HG03558 (cell line): ENCODE measurements at regions not wholly inside any gene's neighbourhood (a gene's known extent, or its start where the extent isn't known, plus 50 kb on each side); places are given as distances from the start of the nearest gene placed in this dataset.

Source experiments
- ATAC-seq: cut with Tn5 transposase; IDR thresholded peaks from one replicate; pipeline ENCODE4 v1.9.1; 2021; ENCODE audit warnings: moderate number of reproducible peaks; ENCODE audit not compliant: unreplicated experiment; ENCODE audit errors: extremely low read depth

DNA sequence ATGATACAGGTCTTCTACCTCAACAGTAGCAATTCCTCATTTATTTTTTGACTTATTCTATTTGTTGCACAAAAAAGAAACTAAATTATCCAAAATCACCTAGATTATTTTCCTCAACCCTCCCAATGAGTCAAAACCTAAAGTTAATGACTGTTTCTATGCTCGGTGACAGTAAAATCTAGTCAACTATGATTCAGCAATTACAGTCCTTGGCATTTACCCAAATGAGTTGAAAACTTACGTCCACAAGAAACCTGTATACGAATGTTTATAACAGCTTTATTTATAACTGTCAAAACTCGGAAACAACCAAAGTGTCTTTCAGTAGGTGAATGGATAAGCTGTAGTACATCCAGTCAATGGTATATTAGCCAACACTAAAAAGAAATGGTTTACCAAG lies 439.3 kb downstream of the CBLN2 start:
- ATAC-seq = no peak

DNA sequence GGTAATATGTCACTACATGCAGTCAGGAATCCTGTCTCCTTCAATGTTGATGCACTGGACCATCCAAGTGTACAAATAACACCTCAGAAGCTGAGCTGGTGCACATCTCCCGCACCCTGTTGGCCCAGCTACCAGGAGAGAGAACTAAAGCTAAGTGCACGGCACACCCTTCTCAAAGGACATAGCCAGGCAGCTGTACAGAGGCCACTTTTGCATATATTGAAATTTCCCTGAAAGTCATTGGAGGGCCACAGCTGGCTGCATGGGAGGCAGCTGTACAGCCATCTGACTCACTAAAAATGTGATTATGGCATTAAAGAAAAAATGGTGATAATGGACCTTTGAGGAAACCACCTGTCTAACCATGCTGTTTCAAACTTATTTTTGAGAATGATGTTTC lies 441.7 kb downstream of the CBLN2 start:
- no peak for ATAC-seq

DNA sequence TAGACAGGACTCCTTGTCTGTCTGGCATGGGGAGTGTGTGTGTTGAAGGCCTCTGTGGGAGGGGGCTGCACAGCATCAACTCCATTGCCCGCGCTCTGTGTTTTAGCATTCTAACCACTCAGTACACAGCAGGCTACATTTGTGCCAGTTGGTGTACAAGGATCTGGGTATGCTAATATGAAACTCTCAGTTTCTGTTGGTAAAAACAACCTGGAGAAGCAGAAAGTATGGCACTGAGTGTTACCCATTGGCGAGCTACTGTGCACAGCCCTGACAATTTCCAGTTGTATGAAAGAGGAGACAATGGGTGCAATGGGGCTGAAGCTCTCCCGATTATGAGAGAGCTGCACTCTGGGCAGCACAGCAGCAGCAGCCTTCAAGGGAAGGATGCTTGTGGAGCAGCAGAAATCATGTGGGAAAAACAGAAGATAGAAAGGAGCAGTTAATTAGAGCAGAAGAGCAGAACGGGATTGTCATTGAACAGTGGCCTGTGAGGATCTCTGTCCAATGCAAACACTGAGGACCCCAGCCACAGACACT lies 443.6 kb downstream of the CBLN2 start:
- ATAC-seq = no peak

DNA sequence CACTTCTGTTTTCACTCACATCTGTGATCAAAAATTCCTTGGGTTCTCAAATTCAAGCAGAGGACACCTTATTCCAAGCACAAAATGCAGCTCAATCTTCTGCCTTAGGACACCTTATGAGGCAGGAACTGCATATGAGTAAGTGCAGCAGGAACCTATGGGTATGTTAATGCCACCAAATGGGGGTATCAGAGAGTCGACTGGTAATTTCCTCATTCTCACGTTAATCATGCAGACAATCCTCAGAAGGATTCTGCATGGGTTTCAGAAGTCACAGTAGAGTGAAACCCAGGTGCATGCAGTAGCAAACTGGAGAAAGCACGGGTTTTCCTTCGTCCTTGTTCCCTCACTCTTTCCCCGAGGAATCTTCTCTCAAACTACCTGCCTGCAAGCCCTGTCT lies 452.8 kb downstream of the CBLN2 start:
- no peak for ATAC-seq

DNA sequence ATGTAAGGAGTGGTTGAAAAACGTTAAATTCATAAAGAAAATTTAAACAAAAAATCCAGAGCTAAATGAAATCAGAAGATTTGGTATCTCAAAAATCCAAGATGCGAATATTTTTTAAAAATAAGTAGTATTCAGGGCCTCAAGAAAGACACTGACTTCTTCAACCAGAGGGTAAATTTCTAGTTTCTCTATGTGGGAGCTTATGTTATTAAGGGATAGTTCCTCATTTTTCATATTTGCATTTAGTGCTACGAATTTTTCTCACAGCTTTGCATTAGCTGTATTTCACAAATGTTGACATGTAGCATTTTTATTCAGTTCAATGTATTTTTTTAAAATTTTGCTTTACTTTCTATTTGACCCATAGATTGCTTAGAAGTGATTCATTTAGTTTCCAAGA lies 454.7 kb downstream of the CBLN2 start:
- ATAC-seq = no peak

DNA sequence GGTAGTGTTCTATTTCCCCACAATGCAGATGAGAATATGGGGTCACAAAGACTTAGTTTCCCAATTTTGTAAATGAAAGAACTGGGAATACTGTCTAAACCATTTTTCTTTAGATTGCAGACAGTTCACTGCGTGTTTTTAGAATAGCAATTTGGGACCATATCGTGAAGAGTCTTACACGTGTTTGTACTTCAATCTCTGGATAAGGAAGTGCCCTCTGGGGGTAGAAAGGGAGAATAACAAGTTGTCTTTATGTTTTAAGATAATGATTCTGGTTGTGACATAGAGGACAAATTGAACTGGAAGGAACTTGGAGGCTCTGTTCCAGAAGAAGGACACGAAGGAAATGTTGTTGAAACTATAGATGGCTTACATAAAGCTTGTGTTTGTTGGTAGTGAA lies 457.7 kb downstream of the CBLN2 start:
- no peak for ATAC-seq

DNA sequence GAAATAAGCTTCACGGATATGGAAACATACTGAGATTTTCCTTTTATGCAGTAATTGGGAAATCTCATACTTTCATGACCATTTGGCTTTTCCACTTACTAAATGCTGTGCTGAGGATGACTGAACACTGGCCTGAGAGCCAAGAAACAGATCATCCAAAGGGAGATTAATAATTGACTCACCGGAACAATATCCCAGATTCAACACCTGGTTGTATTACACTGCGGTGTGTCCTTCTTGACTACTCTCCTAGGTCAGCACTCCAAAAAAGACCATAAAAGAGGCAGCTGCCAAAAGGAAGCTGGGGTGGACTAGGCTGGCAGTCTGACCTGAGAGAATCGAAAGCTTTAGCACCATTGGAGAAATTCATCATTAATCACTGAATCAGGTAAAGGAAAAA lies 469.1 kb downstream of the CBLN2 start:
- no peak for ATAC-seq

DNA sequence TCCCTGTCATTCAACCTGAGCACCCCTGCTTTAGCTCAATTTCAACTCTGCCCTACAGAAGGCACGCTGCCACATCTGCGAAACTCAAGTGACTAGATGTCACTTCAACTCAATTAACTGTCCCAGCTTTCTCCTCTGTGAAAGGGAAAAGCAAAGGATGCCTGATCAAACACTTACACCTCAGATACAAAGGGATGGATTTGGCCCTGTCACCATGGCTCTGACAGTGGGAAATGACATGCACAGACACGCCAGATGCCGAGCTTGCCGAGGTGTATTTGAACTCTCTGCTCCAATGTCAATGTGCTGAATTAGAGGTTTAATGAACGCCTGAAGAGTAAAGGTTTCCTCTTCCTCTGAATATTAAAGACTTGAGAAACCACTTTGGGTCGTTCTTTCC lies 481.1 kb downstream of the CBLN2 start:
- ATAC-seq = no peak

DNA sequence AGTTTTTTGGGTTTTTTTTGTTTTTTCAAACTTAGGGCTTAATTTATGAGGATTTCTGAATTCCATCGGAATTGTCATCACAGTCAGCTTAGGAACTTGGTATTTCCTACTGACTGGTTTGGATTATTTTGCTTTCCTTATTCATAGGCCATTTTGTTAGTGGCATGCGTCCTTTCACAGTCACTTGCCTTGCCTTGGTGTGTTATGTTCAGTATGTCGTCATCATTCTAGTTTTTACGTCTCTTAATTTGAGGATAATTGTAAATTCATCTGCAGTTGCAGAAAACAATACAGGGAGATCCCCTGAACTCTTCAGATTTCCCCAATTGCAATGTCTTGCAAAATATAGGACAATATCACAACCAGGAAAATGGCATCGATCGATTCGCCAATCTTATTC lies 485.3 kb downstream of the CBLN2 start:
- no peak for ATAC-seq

DNA sequence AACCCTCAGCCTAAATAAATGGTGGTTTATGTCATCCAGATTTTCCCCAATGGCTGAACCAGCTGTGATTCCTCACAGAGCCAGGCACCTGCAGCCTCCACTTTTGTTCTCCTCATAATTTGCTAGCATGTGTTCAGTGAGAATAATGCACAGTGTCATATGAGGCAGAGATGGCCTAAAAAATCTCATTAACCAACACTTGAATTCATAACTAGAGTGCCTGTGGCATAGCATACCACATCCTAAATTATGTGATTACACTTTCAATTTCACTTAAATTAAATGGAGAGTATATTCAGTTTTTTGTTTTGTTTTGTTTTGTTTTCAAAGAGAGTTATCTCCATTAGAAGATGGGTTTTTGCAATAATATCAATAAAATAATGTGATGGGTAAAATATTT lies 488.0 kb downstream of the CBLN2 start:
- no peak for ATAC-seq

DNA sequence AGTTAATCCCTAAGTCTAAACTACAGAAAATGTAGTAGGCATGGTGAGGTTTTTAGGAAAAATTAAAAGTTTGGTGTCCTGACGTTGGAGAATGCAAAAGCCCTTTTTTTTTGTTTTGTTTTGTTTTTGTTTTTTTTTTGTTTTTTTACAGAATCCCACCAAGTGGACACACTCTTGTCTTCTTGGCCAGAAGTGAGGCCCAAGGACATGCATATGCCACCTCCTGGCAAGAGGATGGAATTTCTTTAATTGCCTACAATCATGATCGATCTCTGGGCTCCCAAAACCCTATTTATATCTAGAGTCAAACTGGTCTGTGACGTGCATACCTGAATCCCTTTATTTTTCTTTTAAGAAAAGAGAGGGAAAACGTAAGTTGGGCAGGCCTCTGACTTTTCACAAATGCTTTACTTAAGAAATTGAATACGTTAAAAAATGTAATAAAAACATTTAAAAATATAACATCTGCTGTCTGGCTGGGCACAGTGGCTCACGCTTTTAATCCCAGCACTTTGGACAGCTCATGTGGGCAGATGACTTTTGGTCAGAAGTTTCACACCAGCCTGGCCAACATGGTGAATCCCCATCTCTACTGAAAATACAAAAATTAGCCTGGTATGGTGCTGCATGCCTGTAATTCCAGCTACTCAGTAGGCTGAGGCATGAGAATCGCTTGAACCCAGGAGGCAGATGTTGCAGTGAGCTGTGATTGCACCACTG lies 502.7 kb downstream of the CBLN2 start:
- no peak for ATAC-seq

DNA sequence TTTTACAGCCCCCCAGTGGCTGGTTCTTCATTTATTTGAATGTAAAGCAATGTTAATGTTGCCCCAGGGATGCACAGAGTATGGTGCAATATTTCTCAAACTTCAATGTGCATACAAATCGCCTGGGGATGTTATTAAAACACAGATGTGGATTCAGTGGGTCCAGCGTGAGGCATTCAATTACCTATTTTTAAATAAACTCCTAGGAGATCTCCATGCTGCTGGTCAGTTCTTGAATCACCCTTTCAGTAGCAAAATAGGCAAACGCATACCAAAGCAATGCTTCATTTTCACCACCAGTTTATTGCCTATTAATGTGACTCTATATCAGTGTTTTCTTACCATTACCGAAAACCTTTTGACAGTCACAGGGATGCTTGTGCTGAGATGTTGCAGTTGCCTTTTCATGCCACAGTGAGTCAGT lies 530.7 kb downstream of the CBLN2 start:
- no peak for ATAC-seq

DNA sequence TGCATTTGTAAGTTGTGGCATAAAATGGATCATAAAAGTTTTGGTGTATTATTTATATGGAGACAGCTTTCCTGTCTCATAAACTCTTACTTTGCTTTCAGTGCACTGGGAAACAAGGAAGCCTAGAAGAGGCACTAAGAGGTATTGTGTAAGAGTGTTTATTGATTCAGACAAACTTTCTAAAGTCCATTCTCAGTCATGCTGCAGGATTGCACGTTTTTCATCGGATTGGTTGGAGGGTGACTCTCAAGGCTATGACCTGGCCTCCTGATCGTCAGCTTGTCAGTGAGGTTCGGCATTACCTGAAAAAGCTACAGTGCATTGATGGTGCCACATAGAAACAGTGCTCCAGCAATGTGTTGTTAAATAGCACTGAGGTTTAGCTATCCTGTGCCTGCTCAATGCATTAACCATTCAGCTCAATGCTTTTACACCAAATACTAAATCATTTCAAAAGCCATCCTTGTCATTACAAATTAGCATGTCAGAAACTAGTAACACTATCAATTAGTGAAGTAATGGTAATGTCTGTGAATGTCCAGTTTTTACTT lies 545.5 kb downstream of the CBLN2 start:
- ATAC-seq = no peak

DNA sequence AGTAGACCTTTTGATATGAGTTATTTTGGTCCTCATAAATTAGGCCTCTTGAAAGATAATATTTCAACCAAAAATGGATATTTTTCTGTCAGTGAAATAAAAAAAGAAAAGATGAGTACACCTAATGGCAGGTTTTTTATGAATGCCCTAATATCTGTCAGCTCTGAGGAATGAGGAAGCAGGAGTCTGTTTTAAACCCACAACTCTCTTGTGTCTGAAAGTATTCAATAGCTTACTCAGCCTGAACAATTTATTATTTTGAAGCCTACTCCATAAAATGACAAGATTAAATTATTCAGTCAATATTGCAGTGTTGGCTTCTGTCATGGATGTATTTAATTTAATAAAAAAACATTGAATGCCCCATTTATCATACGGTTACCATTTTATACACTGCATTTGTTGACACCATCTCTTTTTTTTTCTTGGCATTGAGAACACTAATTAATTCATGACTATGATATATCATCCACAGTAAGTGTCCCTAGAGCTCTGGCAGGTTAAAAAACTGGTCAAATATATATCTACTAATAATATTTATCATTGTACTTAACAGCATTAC lies 548.2 kb downstream of the CBLN2 start:
- no peak for ATAC-seq

DNA sequence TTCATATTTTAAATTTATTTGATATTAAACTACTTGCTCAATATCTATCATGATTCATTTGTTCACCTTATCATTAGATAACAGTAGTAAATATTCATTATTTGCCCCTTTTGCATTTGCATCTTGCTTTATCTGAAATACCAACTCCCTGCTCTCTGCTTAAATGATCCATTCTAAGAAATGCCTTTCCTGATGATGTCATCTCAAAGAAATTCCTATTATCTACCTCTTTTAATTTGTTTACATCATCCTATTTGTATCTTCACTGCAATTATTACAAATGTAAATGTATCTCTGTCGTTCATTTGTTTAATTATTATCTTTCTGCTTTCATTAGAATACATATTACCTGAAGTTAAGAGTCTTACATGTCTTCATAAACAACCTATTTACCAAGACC lies 549.9 kb downstream of the CBLN2 start:
- ATAC-seq = no peak

DNA sequence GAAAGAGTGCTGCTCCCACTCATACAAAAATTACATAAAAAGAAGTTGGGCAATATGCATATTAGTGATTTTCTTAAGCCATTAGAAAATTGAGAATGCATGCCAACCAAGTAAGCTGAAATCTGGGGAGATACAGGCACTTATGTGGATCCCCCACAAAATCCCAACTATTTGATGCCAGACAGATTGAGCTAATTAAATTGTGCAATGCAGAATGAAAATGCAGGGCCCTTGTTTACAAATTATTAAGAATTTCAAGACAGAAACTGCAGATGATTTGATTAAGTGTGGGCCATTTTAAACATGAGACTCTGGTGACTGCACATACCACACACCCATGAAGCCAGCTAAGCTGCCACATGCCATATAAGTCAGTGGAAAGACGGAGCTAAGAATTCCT lies 554.5 kb downstream of the CBLN2 start:
- ATAC-seq = no peak

DNA sequence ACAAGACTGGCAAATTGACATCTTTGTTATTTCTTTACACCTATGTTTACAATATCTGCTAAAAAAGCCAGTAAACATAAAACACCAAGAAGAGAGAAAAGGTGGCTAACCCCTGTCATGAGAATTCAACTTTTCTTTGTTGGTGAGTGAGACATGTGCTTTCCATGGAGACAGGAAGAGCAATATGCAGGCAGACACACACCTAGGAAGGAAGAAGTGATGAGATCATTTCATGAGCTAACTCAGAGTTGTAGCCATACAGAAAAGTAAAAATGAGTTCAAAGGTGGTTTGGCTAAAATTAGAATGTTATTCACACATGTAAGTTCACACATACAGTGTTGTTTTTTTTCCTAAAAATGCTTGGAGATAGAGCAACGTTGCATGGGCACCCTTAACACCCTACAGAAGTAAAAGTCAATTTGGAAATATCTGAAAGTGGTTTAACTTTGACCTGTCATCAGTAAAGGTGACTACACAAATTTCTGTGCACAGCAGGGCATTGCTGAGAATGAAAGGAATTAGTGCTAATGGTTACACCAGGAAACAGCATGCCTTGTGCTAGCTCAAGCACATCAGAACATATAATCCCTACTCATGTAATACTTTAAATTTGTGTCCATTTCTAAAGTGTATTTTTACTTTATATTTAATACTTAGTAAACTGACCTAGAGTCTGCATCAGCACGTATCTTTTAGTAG lies 557.6 kb downstream of the CBLN2 start:
- no peak for ATAC-seq

DNA sequence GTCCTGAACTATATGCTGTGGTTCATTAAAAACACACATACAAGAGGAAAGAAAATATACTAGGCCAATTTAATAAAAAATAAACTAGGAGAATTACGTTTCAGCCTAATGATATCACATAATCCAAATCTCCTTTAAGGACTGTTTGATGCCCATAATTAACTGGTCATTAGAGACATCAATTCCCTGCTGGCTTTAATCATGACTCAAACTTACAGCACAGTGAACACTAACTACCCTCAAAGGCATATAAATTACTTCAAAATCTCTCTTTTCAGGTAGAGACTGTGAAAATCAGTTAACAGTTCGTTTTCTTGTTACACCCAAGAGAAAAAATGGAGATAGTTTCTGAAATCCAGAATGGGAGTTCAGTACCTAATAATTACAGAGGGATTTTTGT lies 567.4 kb downstream of the CBLN2 start:
- no peak for ATAC-seq

DNA sequence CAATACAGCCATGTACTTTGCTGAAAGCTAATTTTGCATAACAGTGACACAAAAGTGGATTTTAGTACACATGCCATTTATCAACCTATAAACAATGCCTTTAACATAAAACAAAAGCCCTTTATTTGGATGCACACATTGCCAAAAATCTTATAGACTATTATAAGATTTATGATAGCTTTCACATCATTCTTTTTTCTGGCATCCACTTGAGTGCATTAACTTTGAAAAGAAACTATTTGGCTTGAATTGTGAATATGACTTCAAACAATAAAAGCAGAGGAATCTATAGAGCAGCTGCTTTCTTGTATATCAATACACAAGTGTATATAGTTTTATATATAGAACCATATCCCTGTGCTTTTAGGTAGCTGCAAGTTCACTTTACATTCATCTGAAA lies 577.4 kb downstream of the CBLN2 start:
- ATAC-seq = no peak

DNA sequence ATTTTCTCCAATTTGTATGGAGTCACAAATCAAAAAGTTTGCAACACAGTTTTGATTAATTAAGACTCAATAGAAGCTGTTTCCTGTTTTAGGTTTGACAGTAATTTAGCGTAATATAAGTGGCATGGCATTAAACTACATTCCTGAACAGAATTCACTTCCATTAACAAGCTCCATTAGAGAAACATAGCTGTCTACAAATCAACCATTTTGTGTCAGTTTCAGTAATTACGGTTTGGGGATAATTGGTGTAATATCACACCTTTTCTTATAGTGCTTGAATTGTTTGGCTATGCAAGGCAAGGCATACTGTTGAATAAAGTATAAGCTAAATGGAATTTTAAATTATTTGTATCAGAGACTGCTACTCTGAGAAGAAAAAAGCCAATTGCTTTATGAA lies 585.5 kb downstream of the CBLN2 start:
- no peak for ATAC-seq

DNA sequence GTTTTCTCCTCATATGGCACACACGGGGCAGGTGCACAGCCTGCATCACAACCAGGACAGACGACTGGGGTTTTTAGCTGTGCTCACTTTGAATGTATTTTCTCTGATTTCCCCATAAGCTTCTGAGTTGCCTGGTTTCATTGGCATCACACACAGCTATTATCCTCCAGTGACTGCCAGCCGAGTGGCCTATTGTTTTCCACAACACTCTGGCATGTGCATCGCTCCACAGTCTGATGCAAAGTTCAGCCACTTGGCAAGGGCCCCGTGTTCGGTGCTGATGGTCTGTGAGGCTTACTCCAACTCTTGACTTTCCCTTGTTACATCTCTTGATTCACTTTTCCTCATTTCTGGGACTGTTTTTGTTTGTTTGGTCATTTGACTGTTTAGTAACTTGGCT lies 593.1 kb downstream of the CBLN2 start:
- ATAC-seq = no peak
